ENCODE measurements at regions not wholly inside any gene's neighbourhood (a gene's known extent, or its start where the extent isn't known, plus 50 kb on each side); places are given as distances from the start of the nearest gene placed in this dataset.
"Not testable (repeated sequence)": the region's sequence is repeated elsewhere in the genome, so short reads cannot be mapped to it uniquely, and the experiment has no call there.

- Mint-ChIP-seq H3K4me1 (peaks cover 0 to 4% of the 10 kb centered on the region in 2 donors), H3K9me3 (peaks cover 4 to 5% of the 10 kb centered on the region in 2 donors), H3K4me3 (no peak overlapping the region), H3K27ac (no peak overlapping the region), H3K27me3 (peaks cover 8 to 13% of the 10 kb centered on the region in 2 donors), H3K36me3 (peaks cover 4 to 5% of the 10 kb centered on the region in 2 donors)
- DNase-seq (no peak), ATAC-seq (replicated peaks) (no peak)
Measured at GRCh38 chr3:184440151-184440550, 60.3 kb downstream of the CHRD start.

- H3K4me1 Mint-ChIP-seq: peaks cover 0 to 4% of the 10 kb centered on the region in 2 donors
- H3K27me3 Mint-ChIP-seq: peaks cover 8 to 13% of the 10 kb centered on the region in 2 donors
- peaks cover 4 to 5% of the 10 kb centered on the region in 2 donors for H3K36me3 Mint-ChIP-seq
- peaks cover 4 to 5% of the 10 kb centered on the region in 2 donors for H3K9me3 Mint-ChIP-seq
- no peak overlapping the region for H3K27ac Mint-ChIP-seq
- no peak for DNase-seq
- no peak overlapping the region for H3K4me3 Mint-ChIP-seq
- ATAC-seq (replicated peaks): no peak
Measured at GRCh38 chr3:184441202-184441900, 61.5 kb downstream of the CHRD start.

GRCh38 chr3:184443364-184443763 lies 63.5 kb downstream of the CHRD start:
- H3K4me3 Mint-ChIP-seq: no peak overlapping the region
- DNase-seq (no peak), ATAC-seq (replicated peaks) (no peak)
- H3K27ac Mint-ChIP-seq: no peak overlapping the region
- peaks cover 2 to 3% of the 10 kb centered on the region in 2 donors for H3K9me3 Mint-ChIP-seq
- peaks cover 0 to 4% of the 10 kb centered on the region in 2 donors for H3K4me1 Mint-ChIP-seq
- peaks cover 3% of the 10 kb centered on the region in 2 donors for H3K36me3 Mint-ChIP-seq
- H3K27me3 Mint-ChIP-seq: peaks cover 8% of the 10 kb centered on the region in 2 donors

GRCh38 chr3:184443831-184444230 lies 64.0 kb downstream of the CHRD start:
- DNase-seq (no peak), ATAC-seq (replicated peaks) (no peak)
- Mint-ChIP-seq H3K27me3 (peaks cover 6 to 8% of the 10 kb centered on the region in 2 donors), H3K4me3 (no peak overlapping the region), H3K4me1 (peaks cover 0 to 4% of the 10 kb centered on the region in 2 donors), H3K9me3 (no peaks in the 10 kb centered on the region), H3K27ac (no peak overlapping the region), H3K36me3 (no peaks in the 10 kb centered on the region)

- Mint-ChIP-seq H3K36me3 (no peaks in the 10 kb centered on the region), H3K27me3 (no peaks in the 10 kb centered on the region), H3K4me3 (no peak overlapping the region), H3K4me1 (no peaks in the 10 kb centered on the region), H3K27ac (no peak overlapping the region), H3K9me3 (no peaks in the 10 kb centered on the region)
- ATAC-seq (replicated peaks) (no peak), DNase-seq (no peak)
Measured at GRCh38 chr3:184448321-184449160, 68.7 kb downstream of the CHRD start.

- ATAC-seq (replicated peaks): no peak
- Mint-ChIP-seq H3K27ac (no peak overlapping the region), H3K4me3 (no peak overlapping the region)
Measured at GRCh38 chr3:184449161-184449515, 69.3 kb downstream of the CHRD start.

GRCh38 chr3:184450547-184450946 lies 70.7 kb downstream of the CHRD start:
- Mint-ChIP-seq H3K27ac (no peak overlapping the region), H3K36me3 (no peaks in the 10 kb centered on the region), H3K4me3 (no peak overlapping the region), H3K4me1 (no peaks in the 10 kb centered on the region), H3K9me3 (no peaks in the 10 kb centered on the region), H3K27me3 (no peaks in the 10 kb centered on the region)
- DNase-seq: no peak
- no peak for ATAC-seq (replicated peaks)

More at GRCh38 chr3:184449161-184449515, 69.3 kb downstream of the CHRD start:
- no peaks in the 10 kb centered on the region for H3K27me3 Mint-ChIP-seq
- H3K36me3 Mint-ChIP-seq: no peaks in the 10 kb centered on the region
- no peaks in the 10 kb centered on the region for H3K4me1 Mint-ChIP-seq
- no peaks in the 10 kb centered on the region for H3K9me3 Mint-ChIP-seq
- no peak for DNase-seq

GRCh38 chr3:184453296-184453695 lies 73.4 kb downstream of the CHRD start:
- Mint-ChIP-seq H3K36me3 (peaks cover 0 to 2% of the 10 kb centered on the region in 2 donors), H3K27me3 (peaks cover under 1 to 6% of the 10 kb centered on the region in 2 donors)
- no peak for ATAC-seq (replicated peaks)

GRCh38 chr3:184455991-184456390 lies 76.1 kb downstream of the CHRD start:
- Mint-ChIP-seq H3K4me1 (no peaks in the 10 kb centered on the region), H3K9me3 (peaks cover 5 to 11% of the 10 kb centered on the region in 2 donors), H3K27ac (no peak overlapping the region), H3K36me3 (peaks cover 2 to 4% of the 10 kb centered on the region in 2 donors), H3K4me3 (no peak overlapping the region), H3K27me3 (peaks cover 5 to 13% of the 10 kb centered on the region in 2 donors)
- ATAC-seq (replicated peaks) (no peak), DNase-seq (no peak)

More at GRCh38 chr3:184453296-184453695, 73.4 kb downstream of the CHRD start:
- no peaks in the 10 kb centered on the region for H3K4me1 Mint-ChIP-seq
- H3K9me3 Mint-ChIP-seq: peaks cover 5 to 7% of the 10 kb centered on the region in 2 donors
- DNase-seq: no peak
- H3K27ac Mint-ChIP-seq: no peak overlapping the region
- H3K4me3 Mint-ChIP-seq: no peak overlapping the region

- H3K4me3 Mint-ChIP-seq: no peak overlapping the region
- peaks cover 5 to 13% of the 10 kb centered on the region in 2 donors for H3K27me3 Mint-ChIP-seq
- H3K4me1 Mint-ChIP-seq: no peaks in the 10 kb centered on the region
- DNase-seq: no peak
- H3K9me3 Mint-ChIP-seq: peaks cover 5 to 11% of the 10 kb centered on the region in 2 donors
- H3K36me3 Mint-ChIP-seq: peaks cover 2 to 4% of the 10 kb centered on the region in 2 donors
- ATAC-seq (replicated peaks): no peak
- no peak overlapping the region for H3K27ac Mint-ChIP-seq
Measured at GRCh38 chr3:184456476-184456875, 76.6 kb downstream of the CHRD start.

- H3K9me3 Mint-ChIP-seq: peaks cover 5 to 11% of the 10 kb centered on the region in 2 donors
- H3K36me3 Mint-ChIP-seq: peaks cover 2 to 4% of the 10 kb centered on the region in 2 donors
- peaks cover 5 to 13% of the 10 kb centered on the region in 2 donors for H3K27me3 Mint-ChIP-seq
- H3K27ac Mint-ChIP-seq: no peak overlapping the region
- H3K4me3 Mint-ChIP-seq: no peak overlapping the region
- no peak for ATAC-seq (replicated peaks)
- H3K4me1 Mint-ChIP-seq: no peaks in the 10 kb centered on the region
- no peak for DNase-seq
Measured at GRCh38 chr3:184457329-184457728, 77.5 kb downstream of the CHRD start.

GRCh38 chr3:184457784-184458377 lies 78.0 kb downstream of the CHRD start:
- peaks cover 5 to 13% of the 10 kb centered on the region in 2 donors for H3K27me3 Mint-ChIP-seq
- not testable (repeated sequence) for H3K4me1 Mint-ChIP-seq; H3K36me3 Mint-ChIP-seq; ATAC-seq (replicated peaks); DNase-seq; H3K4me3 Mint-ChIP-seq; H3K27ac Mint-ChIP-seq
- peaks cover 5 to 11% of the 10 kb centered on the region in 2 donors for H3K9me3 Mint-ChIP-seq

GRCh38 chr3:184459355-184459754 lies 79.5 kb downstream of the CHRD start:
- Mint-ChIP-seq H3K4me1 (no peaks in the 10 kb centered on the region), H3K27me3 (peaks cover 5 to 13% of the 10 kb centered on the region in 2 donors), H3K36me3 (peaks cover 2 to 4% of the 10 kb centered on the region in 2 donors), H3K4me3 (no peak overlapping the region), H3K27ac (no peak overlapping the region), H3K9me3 (peaks cover 5 to 11% of the 10 kb centered on the region in 2 donors)
- ATAC-seq (replicated peaks): no peak
- no peak for DNase-seq

- Mint-ChIP-seq H3K36me3 (peaks cover 2 to 4% of the 10 kb centered on the region in 2 donors), H3K27ac (peak overlapping the region; percentile 16), H3K9me3 (peaks cover 5 to 11% of the 10 kb centered on the region in 2 donors), H3K27me3 (peaks cover 5 to 18% of the 10 kb centered on the region in 2 donors), H3K4me1 (no peaks in the 10 kb centered on the region), H3K4me3 (no peak overlapping the region)
- DNase-seq: no peak
- no peak for ATAC-seq (replicated peaks)
Measured at GRCh38 chr3:184460276-184460675, 80.4 kb downstream of the CHRD start.

Data from stimulated activated naive B cell treated with anti-CD40 and anti-IgM and Interleukin-4, amounts not matched to agents 10 μg/mL and 1 μg/mL and 100 μg/mL, for 72 hours (primary cell).